ENCODE measurements at regions not wholly inside any gene's neighbourhood (a gene's known extent, or its start where the extent isn't known, plus 50 kb on each side); places are given as distances from the start of the nearest gene placed in this dataset.

- WGBS (ENCODE audit: insufficient coverage) = 96% methylated on average over 2 of the region's 2 CpGs
- intact Hi-C loops (cut with micrococcal nuclease) = no loop called here
- H3K4me3 ChIP-seq (replicated peaks in 1 of 3; ENCODE audit: low read depth in 2 of 3, low read length in 3 of 3) = no peak overlapping the region
- no peaks in the 10 kb centered on the region for H4K20me1 ChIP-seq (ENCODE audit: insufficient read depth, low read length)
- H3K9ac ChIP-seq (ENCODE audit: insufficient read depth, low read length, poor library complexity, severe bottlenecking) = no peak overlapping the region
- peaks cover 0 to 4% (median 2%) of the 10 kb centered on the region in 7 donors for H3K9me3 Mint-ChIP-seq
- no peak for TF ChIP-seq CTCF (IDR thresholded peaks at IDR 0.05)
- H3K79me2 ChIP-seq (ENCODE audit: insufficient read depth, low read length) = no peaks in the 10 kb centered on the region
- no peak for DNase-seq
- H3K4me1 Mint-ChIP-seq = no peaks in the 10 kb centered on the region
- H3K4me3 Mint-ChIP-seq = no peak overlapping the region
- peaks cover 0 to 3% of the 10 kb centered on the region in 2 donors for H3K27me3 ChIP-seq (ENCODE audit: control insufficient read depth in 2 of 2, insufficient read depth in 2 of 2, low read length in 2 of 2)
- H3K4me2 ChIP-seq (replicated peaks; ENCODE audit: extremely low read depth, low read length, poor library complexity, severe bottlenecking) = no peak overlapping the region
- H3K9me3 ChIP-seq (replicated peaks in 1 of 2; ENCODE audit: control insufficient read depth in 1 of 2, insufficient read depth in 1 of 2, low read length in 2 of 2) = no peaks in the 10 kb centered on the region
- no peaks in the 10 kb centered on the region for H3K36me3 Mint-ChIP-seq
- no peak overlapping the region for H3K27ac Mint-ChIP-seq
- no peak overlapping the region for H2AFZ ChIP-seq (ENCODE audit: insufficient read depth, low read depth, low read length, poor library complexity, severe bottlenecking)
- H3K36me3 ChIP-seq (replicated peaks in 1 of 2; ENCODE audit: control insufficient read depth in 1 of 2, insufficient read depth in 2 of 2, low read length in 2 of 2) = no peaks in the 10 kb centered on the region
- H3K4me1 ChIP-seq (ENCODE audit: control insufficient read depth in 1 of 2, insufficient read depth in 2 of 2, low read length in 2 of 2) = no peaks in the 10 kb centered on the region
- peaks cover 0 to 11% (median 2%) of the 10 kb centered on the region in 3 donors for H3K27me3 Mint-ChIP-seq (ENCODE audit: low read depth in 3 of 3)
- no peak overlapping the region for H3K27ac ChIP-seq (ENCODE audit: low read depth in 1 of 2, low read length in 2 of 2)
Measured at GRCh38 chr3:67305922-67306321, 307.8 kb downstream of the KBTBD8 start.

- Histone ChIP-seq H3K4me1 (ENCODE audit: control insufficient read depth in 1 of 2, insufficient read depth in 2 of 2, low read length in 2 of 2) (no peaks in the 10 kb centered on the region), H3K27me3 (ENCODE audit: control insufficient read depth in 2 of 2, insufficient read depth in 2 of 2, low read length in 2 of 2) (no peaks in the 10 kb centered on the region), H3K79me2 (ENCODE audit: insufficient read depth, low read length) (no peaks in the 10 kb centered on the region), H3K36me3 (replicated peaks in 1 of 2; ENCODE audit: control insufficient read depth in 1 of 2, insufficient read depth in 2 of 2, low read length in 2 of 2) (no peaks in the 10 kb centered on the region), H3K4me2 (replicated peaks; ENCODE audit: extremely low read depth, low read length, poor library complexity, severe bottlenecking) (no peak overlapping the region), H3K27ac (ENCODE audit: low read depth in 1 of 2, low read length in 2 of 2) (no peak overlapping the region), H4K20me1 (ENCODE audit: insufficient read depth, low read length) (no peaks in the 10 kb centered on the region), H3K4me3 (replicated peaks in 1 of 3; ENCODE audit: low read depth in 2 of 3, low read length in 3 of 3) (no peak overlapping the region), H3K9me3 (replicated peaks in 1 of 2; ENCODE audit: control insufficient read depth in 1 of 2, insufficient read depth in 1 of 2, low read length in 2 of 2) (no peaks in the 10 kb centered on the region), H3K9ac (ENCODE audit: insufficient read depth, low read length, poor library complexity, severe bottlenecking) (no peak overlapping the region), H2AFZ (ENCODE audit: insufficient read depth, low read depth, low read length, poor library complexity, severe bottlenecking) (no peak overlapping the region)
- no peak for DNase-seq
- Mint-ChIP-seq H3K9me3 (peaks cover 0 to 5% (median 2%) of the 10 kb centered on the region in 7 donors), H3K36me3 (no peaks in the 10 kb centered on the region), H3K4me3 (no peak overlapping the region), H3K27me3 (ENCODE audit: low read depth in 3 of 3) (peaks cover 0 to 2% (median 1%) of the 10 kb centered on the region in 3 donors), H3K4me1 (no peaks in the 10 kb centered on the region), H3K27ac (no peak overlapping the region)
- intact Hi-C loops (cut with micrococcal nuclease) = no loop called here
- 96% methylated on average over 3 of the region's 4 CpGs for WGBS (ENCODE audit: insufficient coverage)
- TF ChIP-seq CTCF (IDR thresholded peaks at IDR 0.05) = no peak
Measured at GRCh38 chr3:67311440-67311839, 313.3 kb downstream of the KBTBD8 start.

Data from CD14-positive monocyte (primary cell).